HCT116 (cell line): ENCODE measurements at regions not wholly inside any gene's neighbourhood (a gene's known extent, or its start where the extent isn't known, plus 50 kb on each side); places are given as distances from the start of the nearest gene placed in this dataset.

Experiments used
- ATAC-seq: fragments of 200-7000 bp; cut with Tn5 transposase; 2 replicates; pipeline ENCODE4 v1.9.1; 2020; ENCODE audit warnings: mild to moderate bottlenecking, moderate library complexity
- BruUV-seq: library from RNA; stranded (reverse); fragments of 400-500 nt; replicated peaks from 2 replicates; lab custom pipeline; 2021; lab: Mats Ljungman, UMichigan
- CTCF ChIA-PET: fragments of 300-600 bp; sonication (Branson Sonifier 250); formaldehyde crosslinking; loops from one replicate; lab custom pipeline; 2021; ENCODE audit warnings: antibody characterized with exemption; lab: Charles Lee
- POLR2A ChIA-PET: fragments of 300-600, 350-600 bp; sonication (Branson Sonifier 250); formaldehyde crosslinking; loops from one replicate; lab custom pipeline; 2021; ENCODE audit warnings: antibody characterized with exemption; lab: Charles Lee
- RAD21 ChIA-PET, 2 experiments: fragments of 300-600 bp; sonication (Branson Sonifier 250); formaldehyde crosslinking; loops; one replicate each; lab custom pipeline; 2023; ENCODE audit warnings: low total read pairs in 2 of 2; ENCODE audit not compliant: uncharacterized antibody in 2 of 2, unreplicated experiment in 2 of 2, low non-redundant PET in 1 of 2; lab: Charles Lee
- DNase-seq: peaks from one replicate; pipeline ENCODE4 v3.0.0-alpha.2; 2010; ENCODE audit warnings: low read depth, low spot score
- H2AFZ ChIP-seq: fragments of 200-600 bp; shearing (Covaris generic), sonication (generic); 2 replicates; pipeline ENCODE4 v1.6.1; 2017; ENCODE audit warnings: low read depth, mixed run types, mixed read lengths, antibody characterized with exemption, low read length; ENCODE audit not compliant: poor library complexity, severe bottlenecking
- H3K27ac ChIP-seq: 2 replicates; pipeline ENCODE4 v1.5.1; 2012; ENCODE audit warnings: low read depth, low read length
- H3K27me3 ChIP-seq: fragments of 200-600 bp; sonication (generic); 2 replicates; pipeline ENCODE4 v1.6.1; 2016; ENCODE audit warnings: mixed run types, low read length, mixed read lengths; ENCODE audit not compliant: insufficient read depth
- H3K36me3 ChIP-seq, 2 experiments: fragments of 200-500 bp in 1 of 2; fragments of 200-600 bp in 1 of 2; sonication (Bioruptor generic) in 1 of 2; sonication (generic) in 1 of 2; 2 replicates each; pipeline versions ENCODE4 v1.5.1 to v1.6.1; 2014 to 2016; ENCODE audit warnings: low read length in 2 of 2, inconsistent platforms in 1 of 2, mixed read lengths in 1 of 2, mixed run types in 1 of 2; ENCODE audit not compliant: insufficient read depth in 2 of 2, control insufficient read depth in 1 of 2
- H3K4me1 ChIP-seq, 2 experiments: fragments of 200-600 bp in 1 of 2; sonication (generic) in 1 of 2; 2 replicates each; pipeline versions ENCODE4 v1.5.1 to v1.6.1; 2012 to 2017; ENCODE audit warnings: low read length in 2 of 2, inconsistent platforms in 1 of 2, mild to moderate bottlenecking in 1 of 2, mixed read lengths in 1 of 2, mixed run types in 1 of 2, moderate library complexity in 1 of 2; ENCODE audit not compliant: insufficient read depth in 2 of 2, control insufficient read depth in 1 of 2
- H3K4me2 ChIP-seq: fragments of 200-600 bp; sonication (generic); 2 replicates; pipeline ENCODE4 v1.6.1; 2017; ENCODE audit warnings: mixed run types, low read length, mixed read lengths
- H3K4me3 ChIP-seq, 2 experiments: fragments of 200-600 bp in 1 of 2; sonication (generic) in 1 of 2; replicated peaks in 1 of 2; 2 replicates each; pipeline ENCODE4 v1.5.1; 2011 to 2016; ENCODE audit warnings: low read length in 2 of 2, control low read depth in 1 of 2, low read depth in 1 of 2, mild to moderate bottlenecking in 1 of 2, mixed read lengths in 1 of 2, mixed run types in 1 of 2
- H3K79me2 ChIP-seq: fragments of 200-600 bp; sonication (generic); 2 replicates; pipeline ENCODE4 v1.6.1; 2017; ENCODE audit warnings: mild to moderate bottlenecking, mixed run types, low read length, moderate library complexity, mixed read lengths; ENCODE audit not compliant: insufficient read depth
- H3K9ac ChIP-seq: fragments of 200-600 bp; sonication (generic); 2 replicates; pipeline ENCODE4 v1.6.1; 2016; ENCODE audit warnings: low read length, mixed read lengths
- H3K9me2 ChIP-seq: fragments of 200-600 bp; sonication (generic), shearing (Covaris generic); 2 replicates; pipeline ENCODE4 v1.6.1; 2017; ENCODE audit warnings: mixed run types, mild to moderate bottlenecking, moderate library complexity; ENCODE audit not compliant: insufficient read depth
- H3K9me3 ChIP-seq, 2 experiments: fragments of 200-500 bp in 1 of 2; fragments of 200-600 bp in 1 of 2; sonication (Bioruptor generic) in 1 of 2; sonication (generic) in 1 of 2; 2 replicates each; pipeline ENCODE4 v1.6.1; 2014 to 2017; ENCODE audit warnings: low read length in 2 of 2, mixed read lengths in 2 of 2, inconsistent platforms in 1 of 2, low read depth in 1 of 2, mild to moderate bottlenecking in 1 of 2, mixed run types in 1 of 2, moderate library complexity in 1 of 2; ENCODE audit not compliant: control insufficient read depth in 1 of 2, insufficient read depth in 1 of 2
- H4K20me1 ChIP-seq: fragments of 200-600 bp; sonication (generic), shearing (Covaris generic); 2 replicates; pipeline ENCODE4 v1.6.1; 2017; ENCODE audit warnings: mixed run types, mild to moderate bottlenecking, moderate library complexity; ENCODE audit not compliant: insufficient read depth
- CBX3 ChIP-seq: IDR thresholded peaks from 2 replicates; pipeline ENCODE4 v1.6.1; 2012; ENCODE audit warnings: low read depth
- EGR1 ChIP-seq: IDR thresholded peaks from 2 replicates; pipeline ENCODE4 v1.6.1; 2012; ENCODE audit warnings: low read depth
- ELF1 ChIP-seq: IDR thresholded peaks from 2 replicates; pipeline ENCODE4 v1.6.1; 2012; ENCODE audit warnings: low read depth, borderline replicate concordance
- EZH2 ChIP-seq: fragments of 200-600 bp; sonication (generic); IDR thresholded peaks from 2 replicates; pipeline ENCODE4 v1.6.1; 2017; ENCODE audit warnings: antibody characterized with exemption, mixed run types
- EZH2phosphoT487 ChIP-seq: fragments of 200-600 bp; IDR thresholded peaks from 2 replicates; pipeline ENCODE4 v1.6.1; 2018; ENCODE audit warnings: antibody characterized with exemption, borderline replicate concordance
- FOSL1 ChIP-seq: IDR thresholded peaks from 2 replicates; pipeline ENCODE4 v1.6.1; 2012; ENCODE audit warnings: low read depth
- POLR2AphosphoS5 ChIP-seq: IDR thresholded peaks from 2 replicates; pipeline ENCODE4 v1.6.1; 2011; ENCODE audit warnings: mild to moderate bottlenecking, low read depth, low read length, moderate library complexity
- RAD21 ChIP-seq: IDR thresholded peaks from 2 replicates; pipeline ENCODE4 v1.6.1; 2012; ENCODE audit warnings: low read depth, mild to moderate bottlenecking
- SIN3A ChIP-seq: IDR thresholded peaks from 2 replicates; pipeline ENCODE4 v1.6.1; 2012; ENCODE audit warnings: low read depth
- SRF ChIP-seq: IDR thresholded peaks from 2 replicates; pipeline ENCODE4 v1.6.1; 2012; ENCODE audit warnings: low read depth
- TCF7L2 ChIP-seq: IDR thresholded peaks from 2 replicates; pipeline ENCODE4 v1.7.0; 2011; ENCODE audit warnings: borderline replicate concordance, inconsistent platforms; ENCODE audit not compliant: insufficient read depth, insufficient read length; ENCODE audit errors: extremely low read depth
- YY1 ChIP-seq: IDR thresholded peaks from 2 replicates; pipeline ENCODE4 v1.6.1; 2011; ENCODE audit warnings: low read length, low read depth, moderate library complexity, mild to moderate bottlenecking; ENCODE audit not compliant: insufficient replicate concordance; ENCODE audit errors: extremely low read depth
- ZFX ChIP-seq: fragments of 450-650 bp; IDR thresholded peaks from 2 replicates; pipeline ENCODE4 v1.6.1; 2017
- intact Hi-C: fragments of 100-400 bp; cut with micrococcal nuclease; formaldehyde crosslinking; loops from 2 replicates; pipeline ENCODE4 v1.10.0; 2022
- TF ChIP-seq, protein P1 (sequence below): IDR thresholded peaks from 2 replicates; pipeline ENCODE4 v1.6.1; 2011; ENCODE audit warnings: mild to moderate bottlenecking, low read length, moderate library complexity; ENCODE audit not compliant: insufficient replicate concordance; ENCODE audit errors: extremely low read depth
- TF ChIP-seq, protein P2 (sequence below): IDR thresholded peaks from 2 replicates; pipeline ENCODE4 v1.6.1; 2012

DNA sequence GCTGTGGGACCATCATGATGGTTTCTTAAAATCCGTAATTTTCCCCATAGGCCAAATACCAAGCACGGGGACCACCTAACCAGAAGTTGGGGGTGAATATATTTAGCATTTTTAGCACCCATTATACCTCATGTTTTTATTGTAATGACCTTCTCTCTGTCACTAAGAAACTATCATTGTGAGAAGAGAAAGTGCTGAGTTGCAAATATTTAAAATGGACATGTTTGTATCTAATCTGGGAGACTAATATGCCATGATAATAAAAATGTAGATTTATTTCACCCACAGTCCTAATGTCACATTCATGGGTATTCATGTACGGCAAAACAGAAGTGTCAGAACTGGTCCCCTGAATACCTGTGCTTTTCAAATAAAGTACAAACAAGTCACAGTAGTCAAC, 398.9 kb upstream of the NR2F2 start:
- Histone ChIP-seq H3K9me3 (no peaks in the 10 kb centered on the region), H4K20me1 (no peaks in the 10 kb centered on the region), H3K27ac (no peak overlapping the region), H3K79me2 (no peaks in the 10 kb centered on the region), H3K4me2 (no peak overlapping the region), H3K9ac (no peak overlapping the region), H3K27me3 (no peaks in the 10 kb centered on the region), H3K9me2 (no peaks in the 10 kb centered on the region), H2AFZ (no peak overlapping the region), H3K36me3 (no peaks in the 10 kb centered on the region), H3K4me1 (peaks cover 0 to 11% of the 10 kb centered on the region in 2 experiments; a peak in 2 of 4 replicates)
- intact Hi-C loops: no loop called here
- DNase-seq (no peak), ATAC-seq (no peak)
- CTCF ChIA-PET: no interaction called here
- RAD21 ChIA-PET: no interaction called here
- BruUV-seq: no TSS peak
- no peak for TF ChIP-seq CBX3
- TF ChIP-seq EZH2phosphoT487: no peak
- TF ChIP-seq ELF1: no peak
- TF ChIP-seq YY1: no peak
- no peak for TF ChIP-seq ZFX
- no peak for TF ChIP-seq EZH2
- no peak for TF ChIP-seq RAD21
- no peak for TF ChIP-seq TCF7L2
- TF ChIP-seq FOSL1: no peak
- TF ChIP-seq, protein P1, sequence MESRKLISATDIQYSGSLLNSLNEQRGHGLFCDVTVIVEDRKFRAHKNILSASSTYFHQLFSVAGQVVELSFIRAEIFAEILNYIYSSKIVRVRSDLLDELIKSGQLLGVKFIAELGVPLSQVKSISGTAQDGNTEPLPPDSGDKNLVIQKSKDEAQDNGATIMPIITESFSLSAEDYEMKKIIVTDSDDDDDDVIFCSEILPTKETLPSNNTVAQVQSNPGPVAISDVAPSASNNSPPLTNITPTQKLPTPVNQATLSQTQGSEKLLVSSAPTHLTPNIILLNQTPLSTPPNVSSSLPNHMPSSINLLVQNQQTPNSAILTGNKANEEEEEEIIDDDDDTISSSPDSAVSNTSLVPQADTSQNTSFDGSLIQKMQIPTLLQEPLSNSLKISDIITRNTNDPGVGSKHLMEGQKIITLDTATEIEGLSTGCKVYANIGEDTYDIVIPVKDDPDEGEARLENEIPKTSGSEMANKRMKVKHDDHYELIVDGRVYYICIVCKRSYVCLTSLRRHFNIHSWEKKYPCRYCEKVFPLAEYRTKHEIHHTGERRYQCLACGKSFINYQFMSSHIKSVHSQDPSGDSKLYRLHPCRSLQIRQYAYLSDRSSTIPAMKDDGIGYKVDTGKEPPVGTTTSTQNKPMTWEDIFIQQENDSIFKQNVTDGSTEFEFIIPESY: no peak
- TF ChIP-seq POLR2AphosphoS5: no peak
- TF ChIP-seq SRF: no peak
- TF ChIP-seq EGR1: no peak
- TF ChIP-seq, protein P2, sequence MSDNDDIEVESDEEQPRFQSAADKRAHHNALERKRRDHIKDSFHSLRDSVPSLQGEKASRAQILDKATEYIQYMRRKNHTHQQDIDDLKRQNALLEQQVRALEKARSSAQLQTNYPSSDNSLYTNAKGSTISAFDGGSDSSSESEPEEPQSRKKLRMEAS: no peak
- no peak for TF ChIP-seq SIN3A
- TF ChIP-seq, all 23 proteins: peak for 0
- POLR2A ChIA-PET: no interaction called here
- H3K4me3 ChIP-seq: no peak overlapping the region
